B cell (primary cell): ENCODE measurements at regions not wholly inside any gene's neighbourhood (a gene's known extent, or its start where the extent isn't known, plus 50 kb on each side); places are given as distances from the start of the nearest gene placed in this dataset.

ENCODE experiments used
- ATAC-seq: fragments of 200-7000 bp; cut with Tn5 transposase; one replicate; pipeline ENCODE4 v1.10.0; 2021; ENCODE audit warnings: low read depth, mild to moderate bottlenecking, moderate number of reproducible peaks, moderate library complexity
- CTCF ChIA-PET: fragments of 350-600 bp; sonication (Branson Sonifier 250); formaldehyde crosslinking; loops from one replicate; lab custom pipeline; 2021; ENCODE audit warnings: antibody characterized with exemption, inconsistent platforms; lab: Charles Lee
- POLR2A ChIA-PET: fragments of 350-600 bp; sonication (Branson Sonifier 250); formaldehyde crosslinking; loops from one replicate; lab custom pipeline; 2021; ENCODE audit warnings: antibody characterized with exemption; lab: Charles Lee
- DNase-seq: peaks from one replicate; pipeline ENCODE4 v3.0.0; 2013
- H2AFZ ChIP-seq: 2 replicates; pipeline ENCODE4 v1.6.1; 2012; ENCODE audit warnings: mild to moderate bottlenecking, low read depth, low read length; ENCODE audit not compliant: insufficient read depth, poor library complexity, severe bottlenecking
- H3K27ac ChIP-seq, 2 donors: 1 replicate in 1 of 2; 2 replicates in 1 of 2; pipeline ENCODE4 v1.5.1; 2012 to 2013; ENCODE audit warnings: low read length in 2 of 2, mild to moderate bottlenecking in 2 of 2, moderate library complexity in 1 of 2
- H3K27me3 ChIP-seq, 4 experiments: fragments of 200-600 bp in 1 of 4; sonication (generic) in 1 of 4; replicated peaks in 1 of 4; 1 replicate in 2 of 4; 2 replicates in 2 of 4; pipeline versions ENCODE4 v1.6.1 to v1.7.0; 2013 to 2016; ENCODE audit warnings: low read length in 3 of 4, mild to moderate bottlenecking in 2 of 4, mixed read lengths in 1 of 4, moderate library complexity in 1 of 4; ENCODE audit not compliant: insufficient read depth in 4 of 4, control insufficient read depth in 3 of 4; ENCODE audit errors: control extremely low read depth in 1 of 4
- H3K36me3 ChIP-seq, 2 experiments: replicated peaks in 1 of 2; 1 replicate in 1 of 2; 2 replicates in 1 of 2; pipeline versions ENCODE4 v1.6.1 to v1.7.1; 2013; ENCODE audit warnings: low read length in 1 of 2; ENCODE audit not compliant: insufficient read depth in 2 of 2, control insufficient read depth in 1 of 2; ENCODE audit errors: control extremely low read depth in 1 of 2, extremely low read depth in 1 of 2
- H3K4me1 ChIP-seq, 2 donors: fragments of 200-600 bp in 1 of 2; sonication (generic) in 1 of 2; 1 replicate in 1 of 2; 2 replicates in 1 of 2; pipeline versions ENCODE4 v1.5.1 to v1.6.1; 2013 to 2017; ENCODE audit warnings: low read length in 2 of 2; ENCODE audit not compliant: control insufficient read depth in 2 of 2, insufficient read depth in 2 of 2
- H3K4me2 ChIP-seq: replicated peaks from 2 replicates; pipeline ENCODE3; 2012; ENCODE audit warnings: mild to moderate bottlenecking, low read depth, low read length; ENCODE audit not compliant: poor library complexity, severe bottlenecking
- H3K4me3 ChIP-seq, 5 experiments: fragments of 200-600 bp in 1 of 5; sonication (generic) in 1 of 5; 1 replicate in 3 of 5; 2 replicates in 2 of 5; pipeline versions ENCODE4 v1.5.1 to v1.7.0; 2011 to 2016; ENCODE audit warnings: low read length in 4 of 5, mild to moderate bottlenecking in 4 of 5, low read depth in 2 of 5, control low read depth in 1 of 5, moderate library complexity in 1 of 5; ENCODE audit not compliant: insufficient read depth in 1 of 5; ENCODE audit errors: control extremely low read depth in 1 of 5, extremely low read depth in 1 of 5
- H3K79me2 ChIP-seq: fragments of 200-600 bp; sonication (generic); one replicate; pipeline ENCODE4 v1.6.0; 2016; ENCODE audit warnings: low read length; ENCODE audit not compliant: control insufficient read depth, insufficient read depth
- H3K9ac ChIP-seq: fragments of 200-600 bp; sonication (generic); 2 replicates; pipeline ENCODE4 v1.6.1; 2017; ENCODE audit warnings: mild to moderate bottlenecking, low read length, moderate library complexity
- H3K9me3 ChIP-seq, 3 donors: one replicate each; pipeline versions ENCODE4 v1.6.1 to v1.7.1; 2013; ENCODE audit warnings: low read length in 2 of 3; ENCODE audit not compliant: control insufficient read depth in 2 of 3, insufficient read depth in 1 of 3; ENCODE audit errors: control extremely low read depth in 1 of 3
- H4K20me1 ChIP-seq: 2 replicates; pipeline ENCODE4 v1.6.0; 2012; ENCODE audit warnings: mild to moderate bottlenecking, low read length; ENCODE audit not compliant: insufficient read depth, control insufficient read depth, poor library complexity, severe bottlenecking
- H3K27ac Mint-ChIP-seq: one replicate; pipeline ENCODE4 v1.8.0; 2021; ENCODE audit warnings: mixed read lengths
- H3K27me3 Mint-ChIP-seq: one replicate; pipeline ENCODE4 v1.8.0; 2021; ENCODE audit warnings: mixed read lengths
- H3K4me1 Mint-ChIP-seq: one replicate; pipeline ENCODE4 v1.8.0; 2021; ENCODE audit warnings: mixed read lengths
- H3K4me3 Mint-ChIP-seq: one replicate; pipeline ENCODE4 v1.8.0; 2021; ENCODE audit warnings: mixed read lengths
- H3K9me3 Mint-ChIP-seq: one replicate; pipeline ENCODE4 v1.8.0; 2022; ENCODE audit warnings: mixed read lengths; ENCODE audit not compliant: insufficient read depth
- EZH2 ChIP-seq: IDR thresholded peaks from 2 replicates; pipeline ENCODE4 v1.6.1; 2012; ENCODE audit warnings: borderline replicate concordance, low read depth, mild to moderate bottlenecking, moderate library complexity, low read length; ENCODE audit not compliant: insufficient read depth, poor library complexity, severe bottlenecking
- WGBS: methylation state at CpG from one replicate; pipeline ENCODE4 v1.1.5; 2013; ENCODE audit warnings: missing lambda C conversion rate; ENCODE audit not compliant: insufficient coverage; 5-methylcytosine and 5-hydroxymethylcytosine counted together
- intact Hi-C: fragments of 100-400 bp; cut with micrococcal nuclease; formaldehyde crosslinking; loops from one replicate; pipeline ENCODE4 v1.10.0; 2022
- TF ChIP-seq, protein P1 (sequence below): fragments of 200-600 bp; IDR thresholded peaks from one replicate; pipeline ENCODE4 v1.8.0; 2022; ENCODE audit warnings: antibody characterized with exemption, mild to moderate bottlenecking

DNA sequence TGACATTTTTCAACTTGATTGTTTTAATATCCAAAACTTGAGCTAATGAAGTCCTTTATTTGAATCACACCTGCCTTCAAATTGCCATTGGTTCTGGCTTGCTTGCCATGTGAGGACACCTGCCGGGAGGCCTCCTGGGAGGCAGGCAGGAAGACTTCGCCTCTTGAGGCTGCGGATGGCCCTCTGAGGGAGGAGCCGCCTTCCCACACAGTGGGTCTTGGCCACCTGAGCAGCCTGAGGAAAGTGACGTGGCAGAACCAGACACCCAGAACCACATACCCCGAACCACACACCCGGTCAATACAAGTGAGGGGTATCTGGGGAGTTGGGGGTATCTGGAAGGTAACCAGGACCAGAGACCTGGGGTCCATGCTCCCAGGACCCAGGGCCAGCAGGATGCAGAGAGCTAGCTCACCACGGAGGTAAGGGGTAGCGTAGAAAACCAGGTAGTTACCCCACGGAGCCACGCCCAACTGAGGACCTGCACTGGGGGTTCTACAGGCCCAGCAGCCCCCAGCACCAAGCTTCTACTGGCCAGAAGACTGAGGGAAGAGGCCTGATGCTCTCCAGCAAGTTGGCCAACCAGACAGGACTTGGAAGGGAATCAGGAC, 300.5 kb downstream of the TCERG1L start:
- H3K9me3 ChIP-seq, result peaks cover 0 to 29% (median 0%) of the 10 kb centered on the region in 3 donors
- DNase-seq (no peak), ATAC-seq (no peak)
- H3K27me3 ChIP-seq, result no peaks in the 10 kb centered on the region
- no peak for TF ChIP-seq EZH2
- TF ChIP-seq, protein P1, sequence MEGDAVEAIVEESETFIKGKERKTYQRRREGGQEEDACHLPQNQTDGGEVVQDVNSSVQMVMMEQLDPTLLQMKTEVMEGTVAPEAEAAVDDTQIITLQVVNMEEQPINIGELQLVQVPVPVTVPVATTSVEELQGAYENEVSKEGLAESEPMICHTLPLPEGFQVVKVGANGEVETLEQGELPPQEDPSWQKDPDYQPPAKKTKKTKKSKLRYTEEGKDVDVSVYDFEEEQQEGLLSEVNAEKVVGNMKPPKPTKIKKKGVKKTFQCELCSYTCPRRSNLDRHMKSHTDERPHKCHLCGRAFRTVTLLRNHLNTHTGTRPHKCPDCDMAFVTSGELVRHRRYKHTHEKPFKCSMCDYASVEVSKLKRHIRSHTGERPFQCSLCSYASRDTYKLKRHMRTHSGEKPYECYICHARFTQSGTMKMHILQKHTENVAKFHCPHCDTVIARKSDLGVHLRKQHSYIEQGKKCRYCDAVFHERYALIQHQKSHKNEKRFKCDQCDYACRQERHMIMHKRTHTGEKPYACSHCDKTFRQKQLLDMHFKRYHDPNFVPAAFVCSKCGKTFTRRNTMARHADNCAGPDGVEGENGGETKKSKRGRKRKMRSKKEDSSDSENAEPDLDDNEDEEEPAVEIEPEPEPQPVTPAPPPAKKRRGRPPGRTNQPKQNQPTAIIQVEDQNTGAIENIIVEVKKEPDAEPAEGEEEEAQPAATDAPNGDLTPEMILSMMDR, result no peak
- H3K27ac ChIP-seq, result no peak overlapping the region
- H3K27me3 Mint-ChIP-seq, result no peaks in the 10 kb centered on the region
- H3K4me3 Mint-ChIP-seq, result no peak overlapping the region
- 93% methylated on average over 7 of the region's 11 CpGs for WGBS
- no peak overlapping the region for H3K4me2 ChIP-seq
- H3K9ac ChIP-seq, result no peak overlapping the region
- no peaks in the 10 kb centered on the region for H3K4me1 Mint-ChIP-seq
- H3K9me3 Mint-ChIP-seq, result no peaks in the 10 kb centered on the region
- H2AFZ ChIP-seq, result no peak overlapping the region
- no peak overlapping the region for H3K4me3 ChIP-seq
- ChIA-PET POLR2A (no interaction called here), CTCF (no interaction called here)
- intact Hi-C loops, result no loop called here
- no peaks in the 10 kb centered on the region for H3K4me1 ChIP-seq
- no peaks in the 10 kb centered on the region for H4K20me1 ChIP-seq
- H3K79me2 ChIP-seq, result no peaks in the 10 kb centered on the region
- H3K27ac Mint-ChIP-seq, result no peak overlapping the region
- no peaks in the 10 kb centered on the region for H3K36me3 ChIP-seq

DNA sequence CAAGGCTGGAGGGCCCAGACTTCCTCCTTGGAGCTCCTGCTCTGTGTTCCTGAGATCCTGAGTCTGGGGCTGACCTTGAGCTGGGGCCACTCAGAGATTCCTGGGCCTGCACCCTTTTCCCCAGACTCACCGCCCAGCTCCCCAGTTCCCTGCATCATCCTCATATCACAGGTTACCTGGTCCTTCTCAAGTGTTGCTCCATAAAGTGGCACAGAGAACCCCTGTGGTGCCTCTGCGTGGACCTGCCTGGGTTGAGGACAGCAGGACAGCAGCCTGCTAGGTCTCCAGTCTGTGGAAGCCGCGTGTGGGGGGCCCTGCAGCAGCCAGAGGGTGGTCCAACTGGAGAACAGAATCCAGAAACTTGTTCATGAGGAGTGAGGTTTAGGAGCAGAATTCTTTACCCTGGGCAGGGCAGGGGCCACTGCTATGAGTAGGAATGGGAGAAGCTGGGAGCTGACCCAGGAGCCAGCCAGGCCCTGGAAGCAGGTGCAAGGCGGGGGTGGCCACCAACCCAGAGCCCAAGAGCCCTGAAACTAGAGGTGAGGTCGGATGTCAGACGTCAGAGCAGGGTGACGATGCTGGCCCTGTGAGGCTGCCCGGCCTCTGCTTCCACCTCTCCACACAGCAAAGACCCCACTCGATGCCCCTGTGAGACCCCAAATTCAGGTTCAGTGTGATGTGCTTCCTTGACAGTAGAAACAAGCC, 299.4 kb downstream of the TCERG1L start:
- Histone ChIP-seq H2AFZ (no peak overlapping the region), H3K4me3 (no peak overlapping the region), H3K4me2 (no peak overlapping the region), H3K27me3 (no peaks in the 10 kb centered on the region), H3K27ac (no peak overlapping the region), H3K79me2 (no peaks in the 10 kb centered on the region), H4K20me1 (no peaks in the 10 kb centered on the region), H3K4me1 (no peaks in the 10 kb centered on the region), H3K36me3 (no peaks in the 10 kb centered on the region), H3K9ac (no peak overlapping the region), H3K9me3 (peaks cover 0 to 23% (median 0%) of the 10 kb centered on the region in 3 donors)
- H3K27ac Mint-ChIP-seq, result no peak overlapping the region
- CTCF ChIA-PET, result no interaction called here
- DNase-seq, result no peak
- POLR2A ChIA-PET, result no interaction called here
- intact Hi-C loops, result no loop called here
- H3K4me3 Mint-ChIP-seq, result no peak overlapping the region
- no peaks in the 10 kb centered on the region for H3K9me3 Mint-ChIP-seq
- H3K4me1 Mint-ChIP-seq, result no peaks in the 10 kb centered on the region
- H3K27me3 Mint-ChIP-seq, result no peaks in the 10 kb centered on the region
- no peak for TF ChIP-seq EZH2
- TF ChIP-seq, protein P1, result no peak
- WGBS, result 75% methylated on average over 10 of the region's 10 CpGs
- no peak for ATAC-seq
